SH-SY5Y (cell line): ENCODE measurements at regions not wholly inside any gene's neighbourhood (a gene's known extent, or its start where the extent isn't known, plus 50 kb on each side); places are given as distances from the start of the nearest gene placed in this dataset.

Source experiments
- GATA2 ChIP-seq: IDR thresholded peaks from 2 replicates; pipeline ENCODE4 v1.6.1; 2011; ENCODE audit warnings: mild to moderate bottlenecking, low read depth, low read length
- GATA3 ChIP-seq: IDR thresholded peaks from 2 replicates; pipeline ENCODE4 v1.6.1; 2011; ENCODE audit warnings: low read depth, mild to moderate bottlenecking, low read length, moderate library complexity

DNA sequence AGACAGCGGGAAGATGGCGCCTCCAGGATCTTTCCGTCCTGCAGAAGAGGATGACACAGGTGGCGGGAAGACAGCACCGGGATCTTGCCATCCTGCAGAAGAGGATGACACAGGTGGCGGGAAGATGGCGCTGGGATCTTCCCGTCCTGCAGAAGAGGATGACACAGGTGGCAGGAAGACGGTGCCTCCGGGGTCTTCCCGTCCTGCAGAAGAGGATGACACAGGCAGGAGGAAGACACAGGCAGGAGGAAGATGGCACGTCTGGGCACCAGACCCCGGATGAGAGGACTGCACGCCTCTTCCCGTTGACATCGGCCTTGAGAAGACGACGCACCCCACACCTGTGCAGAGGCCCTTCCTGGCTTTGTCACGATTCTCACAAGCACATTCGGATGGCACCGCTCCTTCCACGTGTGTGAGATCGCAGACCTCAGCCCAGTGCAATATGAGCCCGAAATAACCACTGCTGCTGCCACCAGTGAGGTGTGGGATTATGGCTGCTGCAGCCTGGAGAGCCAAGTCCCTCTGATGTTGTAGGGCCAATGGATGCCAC, 79.4 kb upstream of the SNTG2 start:
- no peak for TF ChIP-seq GATA2
- TF ChIP-seq GATA3: no peak
